ENCODE measurements at regions not wholly inside any gene's neighbourhood (a gene's known extent, or its start where the extent isn't known, plus 50 kb on each side); places are given as distances from the start of the nearest gene placed in this dataset.

DNA sequence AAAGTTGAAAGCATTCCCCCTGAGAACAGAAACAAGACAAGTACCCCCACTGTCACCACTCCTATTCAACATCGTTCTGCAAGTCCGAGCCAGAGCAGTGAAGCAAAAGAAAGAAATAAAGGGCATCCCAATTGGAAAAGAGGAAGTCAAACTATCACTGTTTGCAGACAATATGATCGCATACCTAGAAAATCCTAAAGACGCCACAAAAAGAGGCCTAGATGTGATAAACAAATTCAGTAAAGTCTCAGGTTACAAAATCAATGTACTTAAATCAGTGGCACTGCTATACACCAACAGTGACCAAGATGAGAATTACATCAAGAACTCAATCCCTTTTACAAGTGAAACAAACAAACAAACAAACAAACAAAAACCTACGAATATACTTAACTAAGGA, 87.7 kb upstream of the COCH start:
- no peaks in the 10 kb centered on the region for H3K4me1 Mint-ChIP-seq
- H3K9me3 Mint-ChIP-seq, result peaks cover 21% of the 10 kb centered on the region
- H3K4me3 Mint-ChIP-seq, result no peak overlapping the region
- no peaks in the 10 kb centered on the region for H3K36me3 Mint-ChIP-seq (ENCODE audit: low read depth)
- no peak for DNase-seq
- no peak overlapping the region for H3K27ac Mint-ChIP-seq
- peaks cover 4% of the 10 kb centered on the region for H3K27me3 Mint-ChIP-seq (ENCODE audit: low read depth, poor library complexity)
- TF ChIP-seq, protein P1, sequence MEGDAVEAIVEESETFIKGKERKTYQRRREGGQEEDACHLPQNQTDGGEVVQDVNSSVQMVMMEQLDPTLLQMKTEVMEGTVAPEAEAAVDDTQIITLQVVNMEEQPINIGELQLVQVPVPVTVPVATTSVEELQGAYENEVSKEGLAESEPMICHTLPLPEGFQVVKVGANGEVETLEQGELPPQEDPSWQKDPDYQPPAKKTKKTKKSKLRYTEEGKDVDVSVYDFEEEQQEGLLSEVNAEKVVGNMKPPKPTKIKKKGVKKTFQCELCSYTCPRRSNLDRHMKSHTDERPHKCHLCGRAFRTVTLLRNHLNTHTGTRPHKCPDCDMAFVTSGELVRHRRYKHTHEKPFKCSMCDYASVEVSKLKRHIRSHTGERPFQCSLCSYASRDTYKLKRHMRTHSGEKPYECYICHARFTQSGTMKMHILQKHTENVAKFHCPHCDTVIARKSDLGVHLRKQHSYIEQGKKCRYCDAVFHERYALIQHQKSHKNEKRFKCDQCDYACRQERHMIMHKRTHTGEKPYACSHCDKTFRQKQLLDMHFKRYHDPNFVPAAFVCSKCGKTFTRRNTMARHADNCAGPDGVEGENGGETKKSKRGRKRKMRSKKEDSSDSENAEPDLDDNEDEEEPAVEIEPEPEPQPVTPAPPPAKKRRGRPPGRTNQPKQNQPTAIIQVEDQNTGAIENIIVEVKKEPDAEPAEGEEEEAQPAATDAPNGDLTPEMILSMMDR (IDR thresholded peaks at IDR 0.05), result no peak

DNA sequence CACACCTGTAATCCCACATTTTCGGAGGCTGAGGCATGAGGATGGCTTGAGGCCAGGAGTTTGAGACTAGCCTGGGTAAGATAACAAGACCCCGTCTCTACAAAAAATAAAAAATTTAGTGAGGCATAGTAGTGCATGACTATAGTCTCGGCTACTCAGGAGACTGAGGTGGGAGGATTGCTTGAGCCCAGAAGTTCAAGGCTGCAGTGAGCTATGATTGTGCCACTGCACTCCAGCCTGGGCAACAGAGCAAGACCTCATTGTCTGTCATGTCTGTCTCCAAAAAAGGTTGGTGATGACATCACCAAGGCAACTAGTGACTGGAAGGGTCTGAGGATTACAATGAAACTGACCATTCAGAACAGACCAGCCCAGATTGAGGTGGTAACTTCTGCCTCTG, 83.5 kb upstream of the COCH start:
- Mint-ChIP-seq H3K4me3 (no peak overlapping the region), H3K9me3 (peaks cover 36% of the 10 kb centered on the region), H3K36me3 (ENCODE audit: low read depth) (no peaks in the 10 kb centered on the region), H3K27ac (no peak overlapping the region), H3K4me1 (no peaks in the 10 kb centered on the region), H3K27me3 (ENCODE audit: low read depth, poor library complexity) (peaks cover 4% of the 10 kb centered on the region)
- TF ChIP-seq, protein P1 (IDR thresholded peaks at IDR 0.05), result no peak
- DNase-seq, result no peak

DNA sequence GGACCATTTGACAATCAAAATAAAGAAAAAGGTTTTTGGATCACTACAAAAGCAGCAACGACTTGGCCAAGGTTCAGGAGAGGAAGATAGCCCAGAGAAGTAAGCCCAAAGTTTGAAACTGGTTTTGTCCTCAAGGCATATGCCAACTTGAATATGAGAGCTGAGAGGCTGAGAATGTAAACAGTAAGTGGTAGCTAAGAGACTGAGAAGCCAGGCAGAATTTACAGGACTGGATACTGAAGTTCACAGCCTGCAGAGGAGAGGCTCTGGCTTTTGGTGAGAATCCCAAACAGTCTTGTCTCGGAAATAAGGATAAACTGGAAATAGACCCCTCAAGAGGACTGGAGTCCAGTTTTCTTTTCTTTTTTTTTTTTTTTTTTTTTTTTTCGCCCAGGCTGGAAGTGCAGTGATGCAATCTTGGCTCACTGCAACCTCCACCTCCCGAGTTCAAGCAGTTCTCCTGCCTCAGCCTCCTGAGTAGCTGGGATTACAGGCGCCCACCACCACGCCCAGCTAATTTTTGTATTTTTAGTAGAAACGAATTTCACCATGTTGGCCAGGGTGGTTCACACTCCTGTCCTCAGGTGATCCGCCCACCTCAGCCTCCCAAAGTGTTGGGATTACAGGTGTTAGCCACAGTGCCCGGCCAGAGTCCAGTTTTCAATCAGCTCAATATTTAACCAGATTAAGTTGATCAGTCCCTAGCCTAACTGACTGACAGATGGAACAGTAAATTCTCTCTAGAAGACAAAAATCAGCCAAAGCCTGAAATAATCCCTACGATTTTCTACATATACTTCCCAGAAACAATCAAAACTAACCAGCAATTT, 82.6 kb upstream of the COCH start:
- Mint-ChIP-seq H3K27ac (no peak overlapping the region), H3K36me3 (ENCODE audit: low read depth) (no peaks in the 10 kb centered on the region), H3K4me1 (no peaks in the 10 kb centered on the region), H3K9me3 (peaks cover 32% of the 10 kb centered on the region), H3K4me3 (no peak overlapping the region), H3K27me3 (ENCODE audit: low read depth, poor library complexity) (peaks cover 4% of the 10 kb centered on the region)
- TF ChIP-seq, protein P1 (IDR thresholded peaks at IDR 0.05), result no peak
- no peak for DNase-seq

DNA sequence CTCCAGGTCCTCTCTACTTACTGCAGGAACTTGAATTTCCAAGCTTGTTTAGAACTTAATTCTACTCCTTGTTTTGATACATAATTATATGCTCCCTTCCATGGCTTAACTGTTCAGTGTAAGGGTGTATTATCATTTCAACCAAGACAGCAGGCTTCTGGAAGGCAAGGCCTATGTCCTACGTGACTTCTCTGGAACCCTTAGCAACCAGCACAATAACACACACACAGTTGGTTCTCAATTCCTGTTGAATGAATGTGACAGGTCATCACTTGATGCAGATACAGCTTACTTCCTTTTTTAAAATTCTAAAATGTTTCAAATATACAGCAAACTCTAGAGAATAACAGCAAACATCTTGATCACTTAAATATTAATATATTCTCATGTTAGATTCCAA, 77.7 kb upstream of the COCH start:
- H3K27me3 Mint-ChIP-seq (ENCODE audit: low read depth, poor library complexity), result peaks cover 3% of the 10 kb centered on the region
- DNase-seq, result no peak
- H3K4me1 Mint-ChIP-seq, result no peaks in the 10 kb centered on the region
- no peak overlapping the region for H3K4me3 Mint-ChIP-seq
- no peaks in the 10 kb centered on the region for H3K36me3 Mint-ChIP-seq (ENCODE audit: low read depth)
- H3K9me3 Mint-ChIP-seq, result peaks cover 16% of the 10 kb centered on the region
- TF ChIP-seq, protein P1 (IDR thresholded peaks at IDR 0.05), result no peak
- H3K27ac Mint-ChIP-seq, result no peak overlapping the region

DNA sequence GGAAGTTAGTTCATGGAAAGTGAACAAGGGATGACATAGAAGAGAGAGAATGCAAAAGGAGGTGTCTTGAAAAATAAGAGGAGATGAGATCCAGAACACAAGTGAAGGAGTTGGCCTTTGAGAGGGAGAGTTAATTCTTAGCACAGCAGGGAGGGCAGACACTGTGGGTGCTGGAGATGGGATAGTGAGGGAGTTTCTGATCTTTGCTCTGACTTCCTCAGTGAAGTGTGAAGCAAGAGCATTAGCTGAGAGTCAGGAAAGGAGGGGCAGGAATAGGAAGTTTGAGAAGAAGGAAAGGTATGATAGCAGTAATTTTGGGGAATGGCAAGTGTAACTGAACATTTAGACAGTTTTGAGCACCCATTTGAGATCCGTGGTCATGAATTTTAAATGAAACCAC, 75.8 kb upstream of the COCH start:
- TF ChIP-seq, protein P1 (IDR thresholded peaks at IDR 0.05), result no peak
- no peak for DNase-seq
- Mint-ChIP-seq H3K36me3 (ENCODE audit: low read depth) (no peaks in the 10 kb centered on the region), H3K4me3 (no peak overlapping the region), H3K9me3 (peaks cover 4% of the 10 kb centered on the region), H3K4me1 (no peaks in the 10 kb centered on the region), H3K27ac (no peak overlapping the region), H3K27me3 (ENCODE audit: low read depth, poor library complexity) (peaks cover 3% of the 10 kb centered on the region)

DNA sequence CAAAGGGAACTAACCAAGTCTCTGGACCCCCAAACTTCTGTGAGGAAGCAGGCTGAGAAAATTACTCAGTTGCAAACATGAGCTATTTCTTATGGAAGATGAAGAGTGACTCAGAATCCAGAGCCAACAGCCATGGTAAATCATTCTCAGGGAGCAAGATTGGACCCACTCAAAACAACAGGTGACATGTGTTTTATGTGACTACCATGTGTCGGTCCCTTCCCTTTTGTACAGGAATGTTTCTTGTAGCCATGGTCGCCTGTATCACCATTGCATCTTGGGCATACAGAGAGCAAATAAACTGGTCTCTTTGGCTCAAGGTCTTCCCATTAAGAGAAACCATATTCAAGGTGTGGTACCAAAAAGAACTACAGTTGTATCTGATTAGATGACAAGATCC, 75.4 kb upstream of the COCH start:
- H3K27ac Mint-ChIP-seq, result no peak overlapping the region
- peaks cover 3% of the 10 kb centered on the region for H3K9me3 Mint-ChIP-seq
- no peaks in the 10 kb centered on the region for H3K4me1 Mint-ChIP-seq
- H3K36me3 Mint-ChIP-seq (ENCODE audit: low read depth), result no peaks in the 10 kb centered on the region
- DNase-seq, result no peak
- H3K27me3 Mint-ChIP-seq (ENCODE audit: low read depth, poor library complexity), result peaks cover 3% of the 10 kb centered on the region
- TF ChIP-seq, protein P1 (IDR thresholded peaks at IDR 0.05), result no peak
- H3K4me3 Mint-ChIP-seq, result no peak overlapping the region
